Nucleus accumbens (tissue), 56 donors: ENCODE measurements at regions not wholly inside any gene's neighbourhood (a gene's known extent, or its start where the extent isn't known, plus 50 kb on each side); places are given as distances from the start of the nearest gene placed in this dataset.

Experiments used
- DNase-seq, 56 donors: peaks; one replicate each; lab custom pipeline; 2025; lab: John Stamatoyannopoulos, UW

- DNase-seq = no peak
Measured at GRCh38 chr2:196248467-196249094, 77.2 kb upstream of the STK17B start.

GRCh38 chr2:196249171-196249570, 77.8 kb upstream of the STK17B start:
- DNase-seq = no peak

- DNase-seq = no peak
Measured at GRCh38 chr2:196249860-196250259, 78.5 kb upstream of the STK17B start.

GRCh38 chr2:196251132-196251531, 79.8 kb upstream of the STK17B start:
- no peak for DNase-seq

- DNase-seq = no peak
Measured at GRCh38 chr2:196252408-196253115, 81.2 kb upstream of the STK17B start.

GRCh38 chr2:196253116-196253480, 81.7 kb upstream of the STK17B start:
- no peak for DNase-seq

GRCh38 chr2:196256585-196256984, 85.2 kb upstream of the STK17B start:
- no peak for DNase-seq

- no peak for DNase-seq
Measured at GRCh38 chr2:196257086-196257485, 85.7 kb upstream of the STK17B start.

- no peak for DNase-seq
Measured at GRCh38 chr2:196258407-196258806, 87.0 kb upstream of the STK17B start.

- no peak for DNase-seq
Measured at GRCh38 chr2:196259507-196260481, 88.4 kb upstream of the STK17B start.

- no peak for DNase-seq
Measured at GRCh38 chr2:196260546-196260945, 89.2 kb upstream of the STK17B start.

- DNase-seq = no peak
Measured at GRCh38 chr2:196262606-196263005, 91.2 kb upstream of the STK17B start.

GRCh38 chr2:196263181-196263747, 91.9 kb upstream of the STK17B start:
- DNase-seq = peak in 5 of 56 donors; percentile 2 to 8 (median 7)

- no peak for DNase-seq
Measured at GRCh38 chr2:196266351-196266750, 95.0 kb upstream of the STK17B start.

GRCh38 chr2:196266855-196267254, 95.5 kb upstream of the STK17B start:
- no peak for DNase-seq

- no peak for DNase-seq
Measured at GRCh38 chr2:196268025-196268424, 96.6 kb upstream of the STK17B start.

- no peak for DNase-seq
Measured at GRCh38 chr2:196268538-196269338, 97.4 kb upstream of the STK17B start.

GRCh38 chr2:196271795-196272194, 100.4 kb upstream of the STK17B start:
- DNase-seq = no peak

- DNase-seq = peak in 4 of 56 donors; percentile 1 to 20 (median 6)
Measured at GRCh38 chr2:196274387-196274809, 103.0 kb upstream of the STK17B start.
